ENCODE measurements at regions not wholly inside any gene's neighbourhood (a gene's known extent, or its start where the extent isn't known, plus 50 kb on each side); places are given as distances from the start of the nearest gene placed in this dataset.

- no peaks in the 10 kb centered on the region for H3K79me1 ChIP-seq (ENCODE audit: low read depth, low read length)
- no peak overlapping the region for H3K23ac ChIP-seq (ENCODE audit: insufficient read length)
- no peak overlapping the region for H2BK120ac ChIP-seq (replicated peaks; ENCODE audit: low read depth, low read length)
- H3K9me3 ChIP-seq (ENCODE audit: insufficient read depth in 2 of 2, low read depth in 1 of 2, low read length in 1 of 2): peaks cover 0 to 6% of the 10 kb centered on the region in 2 experiments; a peak in 1 of 4 replicates
- no peaks in the 10 kb centered on the region for H3K27me3 ChIP-seq (replicated peaks in 1 of 4; ENCODE audit: control insufficient read depth in 3 of 4, extremely low read depth in 1 of 4, insufficient read depth in 3 of 4, low read length in 3 of 4)
- no peaks in the 10 kb centered on the region for H3K79me2 ChIP-seq (ENCODE audit: control insufficient read depth in 1 of 2, insufficient read depth in 2 of 2, low read length in 2 of 2)
- no peak overlapping the region for H3K27ac ChIP-seq (ENCODE audit: low read depth, low read length)
- no peaks in the 10 kb centered on the region for H3K23me2 ChIP-seq (ENCODE audit: low read depth, low read length)
- H3K4ac ChIP-seq (replicated peaks; ENCODE audit: insufficient read length, low read depth, low read length): no peak overlapping the region
- H3K14ac ChIP-seq (ENCODE audit: insufficient read length): no peak overlapping the region
- no peak overlapping the region for H2BK20ac ChIP-seq (ENCODE audit: low read length)
- POLR2A ChIA-PET (ENCODE audit: partially characterized antibody): no interaction called here
- no peak overlapping the region for H3K56ac ChIP-seq (replicated peaks; ENCODE audit: insufficient read length, low read depth, low read length)
- H4K91ac ChIP-seq (replicated peaks; ENCODE audit: insufficient read length, low read length): no peak overlapping the region
- no peaks in the 10 kb centered on the region for H3K4me1 ChIP-seq (replicated peaks in 1 of 4; ENCODE audit: control insufficient read depth in 3 of 4, insufficient read depth in 4 of 4, low read length in 3 of 4)
- DNase-seq (ENCODE audit: low read depth in 1 of 2, low spot score in 2 of 2) (no peak), FAIRE-seq (no peak)
- no peak overlapping the region for H3K18ac ChIP-seq (ENCODE audit: extremely low read depth, low read length)
- H4K5ac ChIP-seq (ENCODE audit: insufficient read length, low read depth, low read length): no peak overlapping the region
- CTCF ChIA-PET (ENCODE audit: partially characterized antibody): interaction anchor here (1.1 to 1.7 kb wide), 2 partner anchors 10 to 29 kb away, joined by 4 to 8 read pairs; no protein-coding TSS in a partner anchor
- no peaks in the 10 kb centered on the region for H3K36me3 ChIP-seq (ENCODE audit: control insufficient read depth in 2 of 4, insufficient read depth in 4 of 4, low read length in 3 of 4)
- H3K4me3 ChIP-seq (ENCODE audit: extremely low read depth in 1 of 4, insufficient read depth in 2 of 4, low read depth in 3 of 4, low read length in 4 of 4): no peak overlapping the region
- no peak overlapping the region for H3K9ac ChIP-seq (replicated peaks in 1 of 4; ENCODE audit: extremely low read depth in 1 of 4, low read depth in 3 of 4, low read length in 3 of 4)
- H2BK12ac ChIP-seq (ENCODE audit: low read depth, low read length): no peak overlapping the region
- H4K8ac ChIP-seq (ENCODE audit: extremely low read depth, insufficient read depth, low read length): no peak overlapping the region
- no peak overlapping the region for H2BK15ac ChIP-seq (ENCODE audit: low read length)
- H2BK5ac ChIP-seq (ENCODE audit: low read depth, low read length): no peak overlapping the region
- H4K20me1 ChIP-seq (replicated peaks in 1 of 2; ENCODE audit: control insufficient read depth in 1 of 2, insufficient read depth in 2 of 2, low read length in 2 of 2): no peaks in the 10 kb centered on the region
- H3K4me2 ChIP-seq (ENCODE audit: insufficient read depth in 1 of 2, low read depth in 2 of 2, low read length in 2 of 2): no peak overlapping the region
- WGBS, 2 experiments (ENCODE audit: extremely low coverage in 1 of 2, insufficient coverage in 1 of 2, insufficient read length in 1 of 2, insufficient replicate concordance in 2 of 2, low coverage in 1 of 2, low lambda C conversion rate in 2 of 2, missing lambda C conversion rate in 1 of 2): 89% methylated on average over 8 of the region's 8 CpGs; no CpG with 5 or more reads in 1 of the 2 experiments
- H2AFZ ChIP-seq (ENCODE audit: low read length): no peak overlapping the region
- no peak overlapping the region for H2AK5ac ChIP-seq (ENCODE audit: low read depth, low read length)
- no peak for TF ChIP-seq SP4 (IDR thresholded peaks at IDR 0.05; ENCODE audit: low read length)
- TF ChIP-seq SRF (IDR thresholded peaks at IDR 0.05; ENCODE audit: low read depth, low read length): no peak
- TF ChIP-seq USF2 (IDR thresholded peaks at IDR 0.05; ENCODE audit: low read length): no peak
- no peak for TF ChIP-seq EZH2 (IDR thresholded peaks at IDR 0.05; ENCODE audit: low read depth, low read length, severe bottlenecking)
- TF ChIP-seq SUZ12 (IDR thresholded peaks at IDR 0.05; ENCODE audit: low read length): no peak
- no peak for TF ChIP-seq GABPA (IDR thresholded peaks at IDR 0.05; ENCODE audit: borderline replicate concordance, insufficient read depth, low read length)
- TF ChIP-seq SIRT6 (IDR thresholded peaks at IDR 0.05; ENCODE audit: low read length): no peak
- no peak for TF ChIP-seq CHD1 (IDR thresholded peaks at IDR 0.05; ENCODE audit: low read depth, low read length)
- TF ChIP-seq, protein P1, sequence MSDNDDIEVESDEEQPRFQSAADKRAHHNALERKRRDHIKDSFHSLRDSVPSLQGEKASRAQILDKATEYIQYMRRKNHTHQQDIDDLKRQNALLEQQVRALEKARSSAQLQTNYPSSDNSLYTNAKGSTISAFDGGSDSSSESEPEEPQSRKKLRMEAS (IDR thresholded peaks at IDR 0.05): no peak
- TF ChIP-seq, protein P2, sequence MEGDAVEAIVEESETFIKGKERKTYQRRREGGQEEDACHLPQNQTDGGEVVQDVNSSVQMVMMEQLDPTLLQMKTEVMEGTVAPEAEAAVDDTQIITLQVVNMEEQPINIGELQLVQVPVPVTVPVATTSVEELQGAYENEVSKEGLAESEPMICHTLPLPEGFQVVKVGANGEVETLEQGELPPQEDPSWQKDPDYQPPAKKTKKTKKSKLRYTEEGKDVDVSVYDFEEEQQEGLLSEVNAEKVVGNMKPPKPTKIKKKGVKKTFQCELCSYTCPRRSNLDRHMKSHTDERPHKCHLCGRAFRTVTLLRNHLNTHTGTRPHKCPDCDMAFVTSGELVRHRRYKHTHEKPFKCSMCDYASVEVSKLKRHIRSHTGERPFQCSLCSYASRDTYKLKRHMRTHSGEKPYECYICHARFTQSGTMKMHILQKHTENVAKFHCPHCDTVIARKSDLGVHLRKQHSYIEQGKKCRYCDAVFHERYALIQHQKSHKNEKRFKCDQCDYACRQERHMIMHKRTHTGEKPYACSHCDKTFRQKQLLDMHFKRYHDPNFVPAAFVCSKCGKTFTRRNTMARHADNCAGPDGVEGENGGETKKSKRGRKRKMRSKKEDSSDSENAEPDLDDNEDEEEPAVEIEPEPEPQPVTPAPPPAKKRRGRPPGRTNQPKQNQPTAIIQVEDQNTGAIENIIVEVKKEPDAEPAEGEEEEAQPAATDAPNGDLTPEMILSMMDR (IDR thresholded peaks at IDR 0.05; ENCODE audit: control extremely low read depth in 1 of 3, insufficient read depth in 1 of 3, low read depth in 1 of 3, low read length in 3 of 3): no peak
These were observed 610.0 kb upstream of the TBL1XR1 start for GRCh38 chr3:177807150-177807875.
